Chondrocyte (in vitro differentiated cells): ENCODE measurements at regions not wholly inside any gene's neighbourhood (a gene's known extent, or its start where the extent isn't known, plus 50 kb on each side); places are given as distances from the start of the nearest gene placed in this dataset.

Experiments used
- DNase-seq: peaks from one replicate; pipeline ENCODE4 v3.0.0; 2021; ENCODE audit warnings: mixed read lengths, low spot score
- H3K27ac Mint-ChIP-seq: one replicate; pipeline ENCODE4 v1.8.0; 2021; ENCODE audit warnings: mild to moderate bottlenecking, moderate library complexity, mixed read lengths; ENCODE audit not compliant: unreplicated experiment
- H3K27me3 Mint-ChIP-seq: 2 replicates; pipeline ENCODE4 v1.8.0; 2021; ENCODE audit warnings: low read depth, mixed read lengths
- H3K36me3 Mint-ChIP-seq: 2 replicates; pipeline ENCODE4 v1.8.0; 2021; ENCODE audit warnings: low read depth, mixed read lengths
- H3K4me1 Mint-ChIP-seq: 2 replicates; pipeline ENCODE4 v1.8.0; 2021; ENCODE audit warnings: low read depth, mild to moderate bottlenecking, mixed read lengths
- H3K4me3 Mint-ChIP-seq: one replicate; pipeline ENCODE4 v1.8.0; 2021; ENCODE audit warnings: mild to moderate bottlenecking, moderate library complexity, mixed read lengths; ENCODE audit not compliant: unreplicated experiment
- H3K9me3 Mint-ChIP-seq: 2 replicates; pipeline ENCODE4 v1.8.0; 2021; ENCODE audit warnings: low read depth, mixed read lengths
- TF ChIP-seq, protein P1 (sequence below): fragments of 200-600 bp; sonication (generic); IDR thresholded peaks from 2 replicates; pipeline ENCODE4 v1.5.0; 2021; ENCODE audit warnings: antibody characterized with exemption, mild to moderate bottlenecking, moderate library complexity

- Mint-ChIP-seq H3K27ac (no peak overlapping the region), H3K4me3 (no peak overlapping the region), H3K27me3 (no peaks in the 10 kb centered on the region), H3K4me1 (no peaks in the 10 kb centered on the region), H3K36me3 (no peaks in the 10 kb centered on the region), H3K9me3 (peaks cover 7% of the 10 kb centered on the region)
- DNase-seq: no peak
- TF ChIP-seq, protein P1, sequence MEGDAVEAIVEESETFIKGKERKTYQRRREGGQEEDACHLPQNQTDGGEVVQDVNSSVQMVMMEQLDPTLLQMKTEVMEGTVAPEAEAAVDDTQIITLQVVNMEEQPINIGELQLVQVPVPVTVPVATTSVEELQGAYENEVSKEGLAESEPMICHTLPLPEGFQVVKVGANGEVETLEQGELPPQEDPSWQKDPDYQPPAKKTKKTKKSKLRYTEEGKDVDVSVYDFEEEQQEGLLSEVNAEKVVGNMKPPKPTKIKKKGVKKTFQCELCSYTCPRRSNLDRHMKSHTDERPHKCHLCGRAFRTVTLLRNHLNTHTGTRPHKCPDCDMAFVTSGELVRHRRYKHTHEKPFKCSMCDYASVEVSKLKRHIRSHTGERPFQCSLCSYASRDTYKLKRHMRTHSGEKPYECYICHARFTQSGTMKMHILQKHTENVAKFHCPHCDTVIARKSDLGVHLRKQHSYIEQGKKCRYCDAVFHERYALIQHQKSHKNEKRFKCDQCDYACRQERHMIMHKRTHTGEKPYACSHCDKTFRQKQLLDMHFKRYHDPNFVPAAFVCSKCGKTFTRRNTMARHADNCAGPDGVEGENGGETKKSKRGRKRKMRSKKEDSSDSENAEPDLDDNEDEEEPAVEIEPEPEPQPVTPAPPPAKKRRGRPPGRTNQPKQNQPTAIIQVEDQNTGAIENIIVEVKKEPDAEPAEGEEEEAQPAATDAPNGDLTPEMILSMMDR: no peak
Measured at GRCh38 chr7:126119981-126120380, 1132.8 kb downstream of the GRM8 start.

- Mint-ChIP-seq H3K27me3 (no peaks in the 10 kb centered on the region), H3K4me3 (no peak overlapping the region), H3K36me3 (no peaks in the 10 kb centered on the region), H3K27ac (no peak overlapping the region), H3K4me1 (no peaks in the 10 kb centered on the region), H3K9me3 (no peaks in the 10 kb centered on the region)
- no peak for DNase-seq
- TF ChIP-seq, protein P1: no peak
Measured at GRCh38 chr7:126103582-126103981, 1149.2 kb downstream of the GRM8 start.

- Mint-ChIP-seq H3K27ac (no peak overlapping the region), H3K4me3 (no peak overlapping the region), H3K36me3 (no peaks in the 10 kb centered on the region), H3K4me1 (no peaks in the 10 kb centered on the region), H3K27me3 (peaks cover 2% of the 10 kb centered on the region), H3K9me3 (peaks cover 23% of the 10 kb centered on the region)
- TF ChIP-seq, protein P1: no peak
- no peak for DNase-seq
Measured at GRCh38 chr7:126083014-126083413, 1153.4 kb upstream of the POT1 start.

DNA sequence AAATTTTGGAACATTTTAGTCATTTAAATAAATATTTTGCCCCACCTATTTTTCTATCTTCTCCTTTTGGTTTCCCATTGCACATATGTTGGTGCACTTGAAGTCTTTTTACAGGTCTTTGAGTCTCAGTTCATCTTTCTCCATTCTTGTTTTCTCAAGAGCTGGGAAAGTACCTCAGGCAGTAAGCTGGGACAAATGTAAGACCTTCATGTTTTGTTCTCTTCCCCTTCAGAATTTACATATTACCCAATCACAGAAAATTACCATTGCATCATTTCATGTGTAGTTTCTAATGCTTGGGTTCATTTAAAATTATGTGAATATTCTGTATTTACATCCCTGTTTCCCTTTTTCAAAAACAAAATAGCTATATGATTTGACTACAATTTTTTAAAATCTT is 1150.0 kb upstream of the POT1 start:
- Mint-ChIP-seq H3K9me3 (peaks cover 3% of the 10 kb centered on the region), H3K4me3 (no peak overlapping the region), H3K4me1 (no peaks in the 10 kb centered on the region), H3K27me3 (peaks cover 2% of the 10 kb centered on the region), H3K36me3 (no peaks in the 10 kb centered on the region), H3K27ac (no peak overlapping the region)
- TF ChIP-seq, protein P1: no peak
- no peak for DNase-seq

DNA sequence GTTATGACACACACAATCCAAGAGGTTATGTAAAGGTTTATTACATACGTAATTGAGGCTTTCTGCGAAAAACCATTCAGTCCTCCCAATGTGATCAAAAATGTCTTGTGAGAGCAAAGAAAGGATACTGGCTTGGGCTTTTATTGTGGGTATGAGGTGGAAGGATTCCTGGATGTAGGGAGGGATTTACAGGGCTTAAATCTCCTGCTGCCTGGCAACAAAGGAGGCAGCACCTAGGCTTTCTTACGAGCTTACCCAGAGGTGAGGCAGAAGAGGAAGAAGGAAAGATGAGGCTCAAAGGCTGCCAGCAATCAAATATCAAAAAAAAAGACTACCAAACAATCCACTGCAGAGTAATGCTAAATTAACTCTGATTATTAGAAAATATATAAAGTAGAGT is 1149.5 kb upstream of the POT1 start:
- Mint-ChIP-seq H3K36me3 (no peaks in the 10 kb centered on the region), H3K9me3 (no peaks in the 10 kb centered on the region), H3K27me3 (peaks cover 2% of the 10 kb centered on the region), H3K27ac (no peak overlapping the region), H3K4me3 (no peak overlapping the region), H3K4me1 (no peaks in the 10 kb centered on the region)
- no peak for DNase-seq
- TF ChIP-seq, protein P1: no peak
